SJSA1 (cell line): ENCODE measurements at regions not wholly inside any gene's neighbourhood (a gene's known extent, or its start where the extent isn't known, plus 50 kb on each side); places are given as distances from the start of the nearest gene placed in this dataset.

Source experiments
- DNase-seq, 2 experiments: peaks; one replicate each; pipeline ENCODE4 v3.0.0-alpha.2; 2015 to 2020; ENCODE audit warnings: low spot score in 2 of 2, low read depth in 1 of 2
- H3K27ac ChIP-seq: fragments of 250-450 bp; sonication (Bioruptor Pico); 2 replicates; pipeline ENCODE4 v1.5.1; 2020; ENCODE audit warnings: mild to moderate bottlenecking, moderate library complexity
- H3K27me3 ChIP-seq: fragments of 250-450 bp; sonication (Bioruptor Pico); replicated peaks from 2 replicates; pipeline ENCODE4 v1.5.1; 2020; ENCODE audit warnings: mild to moderate bottlenecking, moderate library complexity
- H3K36me3 ChIP-seq: fragments of 250-450 bp; sonication (Bioruptor Pico); 2 replicates; pipeline ENCODE4 v1.5.1; 2020; ENCODE audit warnings: mild to moderate bottlenecking
- H3K4me1 ChIP-seq: fragments of 250-450 bp; sonication (Bioruptor Pico); replicated peaks from 2 replicates; pipeline ENCODE4 v1.6.1; 2021; ENCODE audit warnings: mild to moderate bottlenecking
- H3K4me3 ChIP-seq: fragments of 250-450 bp; sonication (Bioruptor Pico); 2 replicates; pipeline ENCODE4 v1.5.1; 2020; ENCODE audit warnings: mild to moderate bottlenecking
- H3K9me3 ChIP-seq: fragments of 250-450 bp; sonication (Bioruptor Pico); replicated peaks from 2 replicates; pipeline ENCODE4 v1.5.1; 2020; ENCODE audit warnings: mild to moderate bottlenecking

- H3K27me3 ChIP-seq, result no peaks in the 10 kb centered on the region
- H3K4me1 ChIP-seq, result peaks cover 9% of the 10 kb centered on the region
- H3K9me3 ChIP-seq, result no peaks in the 10 kb centered on the region
- H3K4me3 ChIP-seq, result no peak overlapping the region
- DNase-seq, result no peak
- no peak overlapping the region for H3K27ac ChIP-seq
- no peaks in the 10 kb centered on the region for H3K36me3 ChIP-seq
Measured at GRCh38 chr5:143695244-143695864, 116.6 kb upstream of the HMHB1 start.

GRCh38 chr5:143694357-143694756 lies 117.6 kb upstream of the HMHB1 start:
- no peaks in the 10 kb centered on the region for H3K36me3 ChIP-seq

GRCh38 chr5:143693651-143694252 lies 118.2 kb upstream of the HMHB1 start:
- no peaks in the 10 kb centered on the region for H3K9me3 ChIP-seq
- H3K4me1 ChIP-seq, result peaks cover 9% of the 10 kb centered on the region
- no peak overlapping the region for H3K4me3 ChIP-seq
- H3K36me3 ChIP-seq, result no peaks in the 10 kb centered on the region
- DNase-seq, result no peak
- no peak overlapping the region for H3K27ac ChIP-seq
- no peaks in the 10 kb centered on the region for H3K27me3 ChIP-seq

More at GRCh38 chr5:143694357-143694756, 117.6 kb upstream of the HMHB1 start:
- H3K4me3 ChIP-seq, result no peak overlapping the region
- DNase-seq, result no peak
- no peaks in the 10 kb centered on the region for H3K27me3 ChIP-seq
- H3K27ac ChIP-seq, result no peak overlapping the region
- no peaks in the 10 kb centered on the region for H3K9me3 ChIP-seq
- peaks cover 9% of the 10 kb centered on the region for H3K4me1 ChIP-seq

- Histone ChIP-seq H3K36me3 (no peaks in the 10 kb centered on the region), H3K4me3 (no peak overlapping the region), H3K27me3 (no peaks in the 10 kb centered on the region), H3K4me1 (peaks cover 9% of the 10 kb centered on the region), H3K27ac (no peak overlapping the region), H3K9me3 (no peaks in the 10 kb centered on the region)
- no peak for DNase-seq
Measured at GRCh38 chr5:143692342-143692741, 119.6 kb upstream of the HMHB1 start.

- DNase-seq, result no peak
- peaks cover 9% of the 10 kb centered on the region for H3K4me1 ChIP-seq
- no peaks in the 10 kb centered on the region for H3K36me3 ChIP-seq
- H3K9me3 ChIP-seq, result no peaks in the 10 kb centered on the region
- no peak overlapping the region for H3K4me3 ChIP-seq
- no peaks in the 10 kb centered on the region for H3K27me3 ChIP-seq
- no peak overlapping the region for H3K27ac ChIP-seq
Measured at GRCh38 chr5:143691945-143692290, 120.0 kb upstream of the HMHB1 start.

GRCh38 chr5:143691287-143691944 lies 120.5 kb upstream of the HMHB1 start:
- no peak overlapping the region for H3K4me3 ChIP-seq
- H3K9me3 ChIP-seq, result no peaks in the 10 kb centered on the region
- H3K27me3 ChIP-seq, result no peaks in the 10 kb centered on the region
- H3K27ac ChIP-seq, result no peak overlapping the region
- H3K4me1 ChIP-seq, result peaks cover 9% of the 10 kb centered on the region
- DNase-seq, result no peak
- H3K36me3 ChIP-seq, result no peaks in the 10 kb centered on the region

GRCh38 chr5:143687604-143688003 lies 124.4 kb upstream of the HMHB1 start:
- no peaks in the 10 kb centered on the region for H3K36me3 ChIP-seq
- no peak overlapping the region for H3K27ac ChIP-seq
- DNase-seq, result no peak
- no peak overlapping the region for H3K4me3 ChIP-seq
- no peaks in the 10 kb centered on the region for H3K9me3 ChIP-seq
- no peaks in the 10 kb centered on the region for H3K4me1 ChIP-seq
- no peaks in the 10 kb centered on the region for H3K27me3 ChIP-seq

GRCh38 chr5:143685246-143685815 lies 126.6 kb upstream of the HMHB1 start:
- Histone ChIP-seq H3K4me3 (no peak overlapping the region), H3K27me3 (no peaks in the 10 kb centered on the region), H3K4me1 (peaks cover 6% of the 10 kb centered on the region), H3K36me3 (no peaks in the 10 kb centered on the region), H3K27ac (no peak overlapping the region), H3K9me3 (no peaks in the 10 kb centered on the region)
- DNase-seq, result no peak

GRCh38 chr5:143683459-143683858 lies 128.5 kb upstream of the HMHB1 start:
- Histone ChIP-seq H3K27ac (no peak overlapping the region), H3K4me1 (peaks cover 18% of the 10 kb centered on the region), H3K4me3 (no peak overlapping the region), H3K9me3 (no peaks in the 10 kb centered on the region), H3K36me3 (no peaks in the 10 kb centered on the region), H3K27me3 (no peaks in the 10 kb centered on the region)
- no peak for DNase-seq

- no peak overlapping the region for H3K27ac ChIP-seq
- H3K36me3 ChIP-seq, result no peaks in the 10 kb centered on the region
- no peak overlapping the region for H3K4me3 ChIP-seq
- DNase-seq, result no peak
- H3K9me3 ChIP-seq, result no peaks in the 10 kb centered on the region
- peaks cover 18% of the 10 kb centered on the region for H3K4me1 ChIP-seq
- no peaks in the 10 kb centered on the region for H3K27me3 ChIP-seq
Measured at GRCh38 chr5:143682929-143683386, 129.0 kb upstream of the HMHB1 start.

- DNase-seq, result no peak
- H3K27ac ChIP-seq, result no peak overlapping the region
Measured at GRCh38 chr5:143682246-143682905, 129.6 kb upstream of the HMHB1 start.

GRCh38 chr5:143680672-143681259 lies 131.2 kb upstream of the HMHB1 start:
- no peaks in the 10 kb centered on the region for H3K27me3 ChIP-seq
- H3K27ac ChIP-seq, result no peak overlapping the region
- DNase-seq, result peak in 1 of 2 experiments; percentile 23
- no peak overlapping the region for H3K4me3 ChIP-seq
- no peaks in the 10 kb centered on the region for H3K36me3 ChIP-seq
- no peaks in the 10 kb centered on the region for H3K9me3 ChIP-seq
- H3K4me1 ChIP-seq, result peaks cover 18% of the 10 kb centered on the region

More at GRCh38 chr5:143682246-143682905, 129.6 kb upstream of the HMHB1 start:
- no peaks in the 10 kb centered on the region for H3K36me3 ChIP-seq
- no peaks in the 10 kb centered on the region for H3K27me3 ChIP-seq
- H3K4me3 ChIP-seq, result no peak overlapping the region
- H3K9me3 ChIP-seq, result no peaks in the 10 kb centered on the region
- peaks cover 18% of the 10 kb centered on the region for H3K4me1 ChIP-seq

GRCh38 chr5:143679777-143680176 lies 132.2 kb upstream of the HMHB1 start:
- Histone ChIP-seq H3K4me1 (peaks cover 22% of the 10 kb centered on the region), H3K27me3 (no peaks in the 10 kb centered on the region), H3K4me3 (no peak overlapping the region), H3K27ac (no peak overlapping the region), H3K36me3 (no peaks in the 10 kb centered on the region), H3K9me3 (no peaks in the 10 kb centered on the region)
- peak in 1 of 2 experiments; percentile 62 for DNase-seq
